ENCODE measurements at regions not wholly inside any gene's neighbourhood (a gene's known extent, or its start where the extent isn't known, plus 50 kb on each side); places are given as distances from the start of the nearest gene placed in this dataset.
"Not testable (repeated sequence)": the region's sequence is repeated elsewhere in the genome, so short reads cannot be mapped to it uniquely, and the experiment has no call there.

DNA sequence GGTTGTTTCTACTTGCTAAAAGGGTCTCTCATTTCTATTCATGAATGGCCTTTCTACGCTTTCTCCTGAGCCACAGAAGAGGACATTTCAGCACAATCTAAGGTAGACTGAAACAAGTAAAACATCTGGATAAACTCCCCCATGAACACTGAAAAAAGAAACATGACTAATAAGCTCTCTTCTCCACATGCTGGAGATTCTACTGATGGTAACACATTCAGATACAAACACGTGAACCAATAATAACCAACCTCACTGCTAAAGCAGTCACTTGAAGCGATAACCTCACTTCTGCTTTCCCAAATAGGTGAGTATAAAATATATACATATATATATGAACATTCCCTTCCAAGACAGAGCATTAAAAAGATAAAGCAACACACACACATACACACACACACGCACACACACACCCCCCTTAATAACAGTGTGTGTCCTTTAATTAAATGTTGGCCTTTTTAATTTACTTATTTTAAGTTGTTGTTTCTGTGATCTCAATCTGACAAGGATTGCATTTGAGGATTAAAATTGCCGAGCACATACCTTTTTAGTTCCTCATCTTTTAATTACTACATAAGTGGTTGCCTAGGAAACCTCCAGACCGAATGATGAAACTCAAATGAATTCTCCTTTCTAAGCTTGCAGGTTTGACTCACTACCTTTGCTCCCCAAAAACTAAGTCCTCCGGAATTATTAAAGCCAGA lies 292.4 kb upstream of the KLF14 start:
- FAIRE-seq = no peak

DNA sequence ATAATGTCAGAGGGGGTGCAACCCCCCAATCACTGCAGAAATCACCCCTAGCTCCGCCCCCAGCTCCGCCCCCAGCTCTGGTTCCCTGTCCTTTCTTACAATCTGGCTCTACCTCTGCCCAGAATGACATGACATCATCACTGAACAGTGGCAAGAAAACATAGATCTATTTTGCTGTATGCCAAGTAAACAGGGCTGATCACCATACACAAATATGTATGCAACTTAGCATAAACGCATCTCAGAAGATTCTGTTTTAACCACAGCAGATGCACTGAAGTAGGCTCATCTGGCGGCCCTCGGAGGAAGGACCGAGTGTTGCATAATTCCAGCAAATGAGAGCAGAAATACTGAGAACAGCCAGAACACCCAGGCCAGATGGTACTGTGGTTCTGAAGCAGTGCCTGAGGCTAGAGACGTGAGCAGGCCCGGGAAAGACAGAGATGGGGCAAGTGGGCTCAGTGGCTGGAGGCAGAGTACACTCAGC lies 293.3 kb upstream of the KLF14 start:
- FAIRE-seq = no peak

DNA sequence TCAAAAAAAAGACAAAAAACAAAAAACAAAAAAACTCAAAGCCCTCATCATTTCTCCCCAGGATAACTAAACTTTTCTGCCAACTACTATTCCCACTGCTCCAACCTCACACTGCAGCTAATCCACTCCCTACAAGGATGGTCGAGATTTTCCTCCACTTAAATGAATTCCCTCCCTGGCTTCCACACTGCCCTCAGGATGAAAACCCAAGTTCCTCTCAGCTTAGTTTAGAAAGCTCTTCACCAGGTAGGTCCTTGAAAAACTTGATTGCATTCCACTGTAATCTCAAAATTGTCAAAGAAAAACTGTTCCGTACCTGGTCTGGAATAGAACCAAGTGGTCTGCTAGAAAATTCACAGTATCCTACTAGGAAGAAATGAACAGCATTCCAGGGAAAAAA lies 294.3 kb upstream of the KLF14 start:
- FAIRE-seq = no peak

DNA sequence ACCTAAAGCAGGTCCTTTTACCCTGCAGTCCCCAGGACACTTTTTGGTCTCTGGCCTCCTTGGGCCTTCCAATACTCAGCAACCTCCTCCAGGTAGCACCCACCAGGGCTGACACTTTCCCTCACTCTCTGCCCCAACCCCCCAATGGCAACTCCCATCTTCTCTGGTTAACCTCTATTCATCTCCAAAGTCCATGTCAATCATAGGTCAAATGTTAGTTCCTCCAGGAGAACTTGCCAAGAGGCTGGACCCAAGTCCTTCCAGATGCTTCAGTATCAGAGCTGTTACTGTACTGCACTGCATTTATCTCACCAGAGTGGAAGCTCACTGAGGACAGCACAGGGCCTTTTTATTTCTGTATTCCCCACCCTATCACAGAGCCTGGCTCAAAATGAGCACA lies 295.0 kb upstream of the KLF14 start:
- no peak for FAIRE-seq

DNA sequence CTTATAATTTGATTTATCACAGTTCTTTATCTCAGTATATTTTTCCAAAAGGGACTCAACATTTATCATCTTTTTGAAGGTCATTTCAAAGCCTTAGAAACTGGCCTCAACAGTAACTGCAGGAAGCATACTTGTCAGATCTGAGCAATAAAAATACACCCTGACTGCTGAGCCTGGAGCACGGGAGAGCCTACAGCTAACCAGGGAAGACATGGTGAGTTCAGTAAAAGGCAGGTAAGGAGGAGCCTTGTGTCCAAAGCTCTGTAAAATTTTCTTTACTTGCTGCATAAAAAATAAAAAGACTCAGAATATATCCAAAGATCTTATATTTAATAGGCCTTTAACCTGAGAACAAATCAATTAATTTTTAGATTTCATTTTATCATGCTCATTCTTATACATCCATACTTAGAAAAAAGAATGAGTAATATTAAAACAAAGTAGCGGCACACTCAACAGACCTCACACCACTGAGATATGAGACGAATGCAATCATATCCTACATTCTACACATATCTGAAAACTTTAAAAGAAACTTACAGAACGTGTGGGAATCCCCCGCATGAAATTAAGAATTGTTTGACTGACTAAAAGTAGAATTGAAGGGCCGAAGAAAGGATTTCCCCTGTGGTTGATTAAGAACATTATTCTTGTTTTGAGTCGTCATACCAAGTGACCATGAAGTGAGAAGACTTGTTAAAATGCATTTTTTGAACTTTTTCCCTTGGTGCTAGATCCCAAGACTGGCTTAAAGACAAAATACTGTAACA lies 296.4 kb upstream of the MKLN1 start:
- FAIRE-seq = no peak

DNA sequence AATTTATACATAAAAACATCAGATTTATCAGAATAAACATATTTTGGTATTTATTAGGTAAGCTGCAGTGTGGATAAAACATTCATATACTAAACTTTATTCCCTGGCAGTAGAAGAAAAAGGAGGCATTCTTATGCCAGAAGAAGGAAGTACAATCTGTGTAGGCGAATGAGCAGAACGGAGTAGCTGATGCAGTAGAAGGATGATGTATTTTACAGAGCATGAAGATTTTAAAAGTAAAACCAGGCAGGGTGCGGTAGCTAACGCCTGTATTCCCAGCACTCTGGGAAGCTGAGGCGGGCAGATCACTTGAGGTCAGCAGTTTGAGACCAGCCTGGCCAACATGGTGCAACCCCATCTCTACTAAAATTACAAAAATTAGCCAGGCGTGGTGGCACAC lies 294.9 kb upstream of the MKLN1 start:
- FAIRE-seq = no peak

DNA sequence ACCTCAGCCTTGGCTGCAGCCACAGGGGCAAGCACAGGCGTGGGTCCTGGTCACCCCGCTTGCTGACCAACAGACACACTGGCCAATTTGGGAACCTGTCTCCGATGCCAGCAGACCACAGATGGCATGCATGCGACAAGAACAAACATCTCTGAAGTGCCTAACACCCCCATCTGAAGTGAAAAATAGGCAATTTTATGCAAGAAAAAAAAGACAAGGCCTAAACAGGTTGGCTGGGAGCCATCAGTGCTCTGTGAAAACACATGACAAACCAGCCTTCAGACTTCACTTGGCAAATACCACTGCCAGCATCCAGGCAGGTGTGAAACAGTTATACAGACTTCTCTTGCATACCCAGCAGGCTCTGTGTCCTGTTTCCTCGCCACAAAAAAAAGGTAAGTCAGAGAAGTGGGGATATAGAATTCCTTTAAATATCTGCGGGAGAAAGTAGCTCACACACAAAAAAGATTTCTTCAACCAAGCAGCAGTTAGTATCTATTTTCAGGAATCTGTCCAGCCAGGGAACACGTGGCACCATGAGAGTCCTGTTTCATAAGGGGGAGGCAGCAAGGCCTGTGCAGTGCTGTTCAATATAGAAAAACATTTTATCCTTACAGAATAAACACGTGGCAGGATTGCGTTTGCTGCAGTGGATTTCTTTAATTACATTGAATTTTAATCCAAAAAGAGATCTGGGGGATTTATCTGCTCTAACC lies 293.4 kb upstream of the MKLN1 start:
- FAIRE-seq = no peak

DNA sequence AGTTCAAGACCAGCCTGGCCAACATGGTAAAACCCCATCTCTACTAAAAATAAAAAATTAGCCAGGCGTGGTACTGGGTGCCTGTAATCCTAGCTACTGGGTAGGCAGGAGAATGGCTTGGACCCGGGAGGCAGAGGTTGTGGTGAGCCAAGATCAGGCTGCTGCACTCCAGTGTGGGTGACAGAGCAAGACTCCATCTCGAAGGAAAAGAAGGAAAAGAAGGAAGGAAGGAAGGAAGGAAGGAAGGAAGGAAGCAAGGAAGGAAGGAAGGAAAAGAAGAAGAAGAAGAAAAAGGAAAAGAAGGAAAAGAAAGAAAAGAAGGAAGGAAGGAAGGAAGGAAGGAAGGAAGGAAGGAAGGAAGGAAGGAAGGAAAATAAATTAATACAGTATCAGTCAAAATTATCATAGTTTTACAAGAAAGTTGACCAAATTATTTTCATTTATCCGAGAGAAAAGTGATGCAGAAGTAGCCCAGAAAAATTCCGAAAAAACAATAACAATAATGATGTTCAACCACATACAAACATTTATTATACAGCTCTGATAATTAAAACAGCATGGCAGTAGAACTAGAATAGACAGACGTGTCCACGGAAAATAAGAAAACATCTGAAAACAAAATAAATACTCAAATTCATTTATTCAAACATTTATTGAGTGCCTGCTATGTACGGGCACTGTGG lies 292.4 kb upstream of the MKLN1 start:
- FAIRE-seq = no peak

DNA sequence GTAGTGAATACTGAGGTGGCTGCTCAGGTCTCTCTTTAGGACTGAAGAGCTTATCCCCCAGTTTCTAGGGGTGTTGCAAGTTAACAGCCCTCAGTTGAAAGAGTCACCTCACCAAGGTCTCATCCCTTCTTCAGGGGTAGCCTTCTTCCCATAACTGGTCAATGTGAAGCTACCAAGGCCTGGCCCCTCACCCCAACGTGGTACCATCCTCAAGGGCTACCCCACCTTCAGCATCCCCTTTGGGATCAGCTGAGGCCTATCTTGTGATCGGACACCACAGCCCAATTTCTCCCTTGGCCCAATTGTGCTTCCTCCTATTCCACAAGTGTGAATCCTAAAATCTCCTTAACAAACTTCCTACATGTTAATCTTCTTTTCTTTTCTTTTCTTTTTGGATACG lies 289.5 kb upstream of the MKLN1 start:
- no peak for FAIRE-seq

DNA sequence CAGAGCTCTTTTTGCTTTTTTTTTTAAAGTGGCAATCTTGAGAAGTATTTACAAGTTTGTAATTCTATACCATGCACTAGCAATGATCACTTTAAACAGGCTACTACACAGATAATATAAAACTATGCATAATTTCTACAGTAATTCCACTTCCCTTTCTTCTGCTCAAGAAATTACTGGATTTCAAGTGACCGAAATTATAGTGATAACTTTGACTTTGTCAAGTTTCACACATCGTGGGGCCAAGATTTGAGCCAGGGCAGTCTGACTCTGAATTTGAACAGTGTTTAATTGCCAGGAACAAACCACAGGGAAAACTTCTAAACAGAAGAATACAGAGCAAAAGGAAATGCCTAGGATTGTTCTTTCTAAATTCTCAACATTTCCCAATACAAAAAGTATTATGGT lies 288.3 kb upstream of the MKLN1 start:
- FAIRE-seq = no peak

DNA sequence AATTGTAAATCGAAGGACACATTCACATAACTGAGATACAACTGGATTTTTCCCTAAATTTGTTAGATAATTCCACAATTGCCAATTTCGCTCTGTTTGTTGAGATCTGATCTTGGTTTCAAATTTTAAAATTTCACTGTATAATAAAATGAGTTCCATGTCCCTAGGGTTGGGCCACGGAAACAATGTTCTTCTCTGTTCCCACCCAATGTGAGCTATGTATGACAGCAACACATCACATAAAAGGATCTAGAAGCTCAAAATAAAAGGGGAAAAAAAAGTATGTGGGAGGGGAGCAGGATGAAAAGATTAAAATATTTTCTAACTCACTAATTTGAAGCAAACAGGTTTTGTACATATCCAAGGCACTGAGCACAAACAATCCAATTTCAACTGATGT lies 287.8 kb upstream of the MKLN1 start:
- FAIRE-seq = no peak

DNA sequence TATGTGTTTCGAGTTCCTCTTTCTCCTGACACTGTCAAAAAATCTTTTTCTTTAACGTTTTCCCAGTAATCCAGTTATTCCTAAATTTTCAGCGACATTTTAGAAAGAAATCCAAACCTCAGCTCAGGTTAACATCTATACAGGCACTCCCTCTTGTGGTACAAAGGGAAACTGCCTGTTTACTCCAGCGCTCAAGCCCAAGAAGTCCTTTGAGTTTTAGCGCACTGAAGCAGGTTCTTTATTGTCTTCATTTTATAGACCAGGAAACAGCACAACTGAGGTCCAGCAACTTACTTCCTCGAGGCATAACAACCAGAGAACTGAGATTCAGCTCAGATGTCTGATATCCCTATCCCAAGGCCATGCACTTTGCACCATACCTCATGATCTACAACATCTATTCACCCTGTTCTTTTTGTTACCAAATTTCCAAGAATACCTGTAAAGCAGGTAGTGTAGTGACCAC lies 287.2 kb upstream of the MKLN1 start:
- FAIRE-seq = peak; percentile 97

DNA sequence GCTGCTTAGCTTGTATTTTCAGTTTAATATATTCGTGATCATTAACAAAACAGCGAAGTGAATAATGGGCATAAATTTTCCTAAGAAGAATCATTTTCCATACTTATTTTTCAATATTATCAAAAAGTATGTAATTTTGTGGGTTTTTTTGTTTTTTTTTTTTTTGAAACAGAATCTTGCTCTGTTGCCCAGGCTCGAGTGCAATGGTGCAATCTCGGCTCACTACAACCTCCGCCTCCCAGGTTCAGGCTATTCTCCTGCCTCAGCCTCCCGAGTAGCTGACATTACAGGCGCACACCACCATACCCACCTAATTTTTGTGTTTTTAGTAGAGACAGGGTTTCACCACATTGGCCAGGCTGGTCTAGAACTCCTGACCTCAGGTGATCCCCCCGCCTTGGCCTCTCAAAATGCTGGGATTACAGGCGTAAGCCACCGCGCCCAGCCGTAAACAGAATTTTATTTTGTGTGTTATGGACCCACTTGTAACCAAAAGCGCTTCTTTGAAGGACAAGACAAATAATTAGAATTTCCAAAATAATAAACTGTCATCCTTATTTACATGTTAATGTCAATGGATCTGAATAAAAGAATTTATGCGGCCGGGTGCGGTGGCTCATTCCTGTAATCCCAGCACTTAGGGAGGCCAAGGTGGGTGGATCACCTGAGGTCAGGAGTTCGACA lies 286.5 kb upstream of the MKLN1 start:
- FAIRE-seq = not testable (repeated sequence)

DNA sequence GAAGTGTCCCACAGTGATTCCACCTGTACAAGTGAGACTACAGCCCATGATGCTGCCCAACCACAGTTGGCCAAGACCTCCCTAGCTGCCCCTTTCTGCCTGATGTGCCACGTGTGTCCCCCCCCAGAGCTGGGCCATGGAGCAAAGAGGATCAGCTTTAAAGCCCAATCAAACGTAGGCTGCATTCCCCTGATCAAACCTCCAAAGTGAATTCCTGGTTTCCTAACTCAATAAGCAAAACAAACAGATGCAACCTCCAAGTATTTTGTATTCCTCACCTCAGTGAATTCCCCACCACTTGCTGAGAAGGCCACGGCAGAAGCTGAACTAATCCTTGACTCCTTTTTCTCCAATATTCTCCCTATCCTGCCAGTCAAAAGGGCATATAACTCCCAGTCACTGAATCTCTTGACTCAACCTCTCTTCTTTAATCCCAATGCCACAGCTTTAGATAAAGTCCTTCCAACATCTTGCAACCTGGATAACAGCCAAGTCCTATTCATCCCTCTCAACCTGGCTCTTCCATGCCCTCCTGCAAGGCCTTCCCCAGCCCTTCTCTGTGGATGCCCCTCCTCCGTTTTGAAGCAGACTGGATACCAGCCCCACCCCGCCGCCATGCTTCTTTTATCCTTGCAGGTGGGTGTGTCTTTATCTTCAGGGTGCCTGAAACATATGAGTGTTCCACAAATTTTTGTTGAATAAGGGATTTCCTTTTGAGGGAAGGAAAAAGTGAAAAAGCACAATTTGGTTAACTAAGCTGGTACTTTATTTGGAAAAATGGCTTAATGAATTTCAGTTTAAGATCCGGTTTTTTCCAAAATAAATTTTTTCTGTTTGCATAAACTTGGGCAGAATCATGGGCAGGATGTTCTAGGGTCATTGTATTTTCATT lies 285.2 kb upstream of the MKLN1 start:
- FAIRE-seq = no peak

DNA sequence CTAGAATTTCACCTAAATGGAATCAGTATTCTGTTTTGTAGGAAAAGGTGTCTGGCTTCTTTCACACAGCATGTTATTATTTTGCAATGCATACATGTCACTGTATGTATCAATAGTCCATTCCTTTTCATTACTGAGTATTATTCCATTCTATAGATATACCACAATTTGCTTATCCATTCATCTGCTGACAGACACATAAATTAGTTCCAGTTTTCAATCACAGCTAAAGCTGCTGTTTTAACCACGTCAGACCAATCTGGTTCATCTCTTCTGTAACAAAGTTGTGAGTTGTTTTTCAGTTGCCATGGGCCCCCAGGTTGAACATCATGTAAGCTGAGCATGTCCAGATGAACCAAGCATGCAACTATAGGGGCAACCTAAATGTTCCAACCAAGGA lies 282.1 kb upstream of the MKLN1 start:
- no peak for FAIRE-seq

DNA sequence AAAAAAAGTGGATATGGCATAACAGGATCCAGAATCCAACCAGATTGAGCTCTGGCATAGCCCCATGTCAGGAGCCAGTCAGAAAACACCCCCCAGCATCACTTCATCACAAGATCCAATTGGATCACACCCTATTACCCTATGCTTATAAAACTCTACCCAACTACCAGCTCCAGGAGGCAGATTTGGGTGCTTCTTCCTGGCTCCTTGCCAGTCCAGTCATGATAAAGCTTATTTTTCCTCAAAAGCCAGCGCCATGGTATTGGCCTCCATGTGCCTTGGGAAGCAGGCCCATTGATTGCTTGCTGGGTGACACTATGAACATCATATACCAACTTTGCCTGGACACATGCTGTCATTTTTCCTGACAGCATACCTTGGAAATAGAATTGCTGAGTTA lies 281.4 kb upstream of the MKLN1 start:
- no peak for FAIRE-seq

DNA sequence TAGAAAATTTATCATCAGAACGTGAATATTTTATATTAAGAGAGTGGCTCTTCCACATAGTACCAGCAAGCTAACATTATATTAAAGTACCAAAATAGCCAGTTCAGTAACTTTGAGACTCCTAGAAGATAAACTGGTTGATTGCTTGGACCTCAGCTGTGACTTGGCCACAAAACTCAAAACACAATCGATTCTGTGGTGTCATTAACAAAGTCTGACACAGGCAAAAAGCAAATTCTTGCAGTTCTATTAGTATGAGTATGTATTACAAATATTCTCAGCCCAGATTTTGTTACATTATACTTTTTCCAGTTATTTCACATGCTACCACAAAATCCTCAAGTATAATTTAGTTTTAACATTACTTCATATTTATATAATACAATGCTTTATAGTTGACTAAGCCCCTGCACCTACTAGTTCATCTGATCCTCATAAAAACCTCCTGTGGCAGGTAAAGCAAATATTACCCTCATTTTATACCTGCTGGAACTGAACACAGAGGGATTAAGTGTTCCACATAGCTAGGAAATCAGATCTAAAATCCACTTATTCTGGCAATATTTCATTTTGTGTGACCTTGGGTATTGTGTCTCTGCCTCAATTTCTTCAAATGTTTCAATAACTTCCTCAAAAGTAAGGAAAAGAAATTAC lies 279.9 kb upstream of the MKLN1 start:
- no peak for FAIRE-seq

DNA sequence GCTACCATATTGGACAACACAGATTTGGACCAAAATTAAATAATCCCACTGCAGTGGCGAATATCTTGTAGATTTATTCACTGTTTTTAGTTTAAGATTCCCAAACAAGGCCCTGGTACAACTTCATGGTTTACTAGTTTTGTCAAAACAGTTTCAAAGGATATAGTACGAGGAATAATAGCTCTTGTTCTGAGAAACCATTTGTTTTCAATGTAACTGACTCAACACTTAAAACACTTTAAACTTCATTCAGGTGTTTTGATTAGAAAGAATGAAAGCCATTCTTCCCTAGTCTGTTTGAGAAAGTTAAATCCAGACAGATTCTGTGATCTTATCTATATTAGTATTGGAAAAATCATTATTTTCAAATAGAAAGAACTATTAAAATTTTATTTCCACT lies 276.4 kb upstream of the MKLN1 start:
- FAIRE-seq = no peak

DNA sequence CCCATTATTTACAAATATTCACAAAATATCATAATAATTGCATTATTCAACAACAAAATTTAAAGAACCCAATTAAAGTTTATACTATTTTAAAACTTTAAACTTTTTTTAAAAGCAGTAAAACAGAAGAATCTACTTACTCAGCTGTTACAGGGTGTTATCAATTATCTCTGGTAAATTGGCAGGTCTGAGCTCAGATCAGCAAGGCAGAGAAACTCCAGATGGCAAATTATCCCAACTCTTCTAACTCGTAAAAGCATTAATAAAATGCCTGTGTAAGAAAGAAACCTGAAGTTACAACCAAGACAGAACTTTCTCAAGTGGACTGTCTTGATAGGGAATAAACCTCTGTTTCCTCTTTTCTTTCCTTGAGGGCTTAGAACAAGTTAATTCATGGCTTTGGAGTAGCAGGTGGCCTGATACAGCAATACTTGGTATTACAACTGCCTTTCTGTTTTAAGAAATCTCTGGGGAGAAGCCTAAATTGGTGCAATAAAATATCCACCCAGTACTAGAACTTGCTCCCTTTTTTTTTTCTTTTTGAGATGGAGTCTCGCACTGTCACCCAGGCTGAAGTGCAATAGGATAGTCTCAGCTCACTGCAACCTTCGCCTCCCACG lies 275.3 kb upstream of the MKLN1 start:
- peak; percentile 6 for FAIRE-seq

DNA sequence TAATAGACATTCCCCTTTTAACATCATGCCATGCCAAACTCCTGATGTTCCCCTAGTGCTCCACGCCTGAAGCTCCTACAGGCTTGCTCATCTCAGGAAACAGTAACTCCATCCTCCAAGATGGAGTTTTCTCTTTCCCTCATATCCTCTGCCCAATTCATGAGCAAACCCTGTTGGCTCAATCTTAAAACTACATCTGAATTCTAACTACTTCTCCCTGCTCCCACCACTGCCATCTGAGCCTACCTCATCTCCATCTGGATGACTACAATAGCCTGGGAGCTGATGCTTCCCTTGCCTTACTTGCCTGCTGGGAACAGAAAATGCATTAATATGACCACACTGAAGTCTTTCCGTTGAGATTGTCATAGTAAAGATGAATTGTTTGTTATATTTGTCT lies 271.7 kb upstream of the MKLN1 start:
- no peak for FAIRE-seq
